ENCODE measurements at regions not wholly inside any gene's neighbourhood (a gene's known extent, or its start where the extent isn't known, plus 50 kb on each side); places are given as distances from the start of the nearest gene placed in this dataset.

DNA sequence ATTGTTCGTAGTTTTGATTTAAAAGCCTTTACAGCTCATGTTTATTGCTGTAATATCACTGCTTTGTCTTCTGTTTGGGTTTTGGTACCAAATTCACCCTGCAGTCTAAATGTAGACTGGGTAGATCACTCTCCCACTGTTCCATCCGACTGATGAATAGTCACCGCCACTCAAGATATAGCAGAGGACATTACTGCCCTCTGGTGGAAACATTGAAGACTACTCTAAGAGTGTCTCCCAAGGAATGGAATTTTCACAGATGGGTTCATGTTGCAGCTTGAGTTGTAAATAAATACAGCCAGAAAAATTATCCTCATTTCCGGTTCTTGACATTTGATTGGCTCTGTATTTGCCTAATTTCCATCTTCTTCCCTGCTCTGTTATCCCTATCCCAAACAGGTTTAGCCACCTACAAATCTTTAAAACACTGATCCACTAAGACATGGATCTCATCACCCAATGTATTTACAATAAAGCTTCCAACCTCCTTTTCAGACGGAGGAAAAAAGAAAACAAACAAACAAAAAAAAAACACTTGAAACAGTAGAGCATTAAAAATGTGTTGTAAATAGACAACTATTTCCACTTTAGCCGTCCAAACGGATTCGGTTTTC, 198.3 kb upstream of the CPNE8 start:
- no peaks in the 10 kb centered on the region for H3K27me3 ChIP-seq (ENCODE audit: control insufficient read depth in 3 of 3, insufficient read depth in 3 of 3, low read length in 2 of 3)
- peaks cover 0 to 2% (median 0%) of the 10 kb centered on the region in 5 donors for H3K4me1 ChIP-seq (ENCODE audit: control insufficient read depth in 5 of 5, insufficient read depth in 5 of 5, low read length in 5 of 5)
- TF ChIP-seq, protein P1, sequence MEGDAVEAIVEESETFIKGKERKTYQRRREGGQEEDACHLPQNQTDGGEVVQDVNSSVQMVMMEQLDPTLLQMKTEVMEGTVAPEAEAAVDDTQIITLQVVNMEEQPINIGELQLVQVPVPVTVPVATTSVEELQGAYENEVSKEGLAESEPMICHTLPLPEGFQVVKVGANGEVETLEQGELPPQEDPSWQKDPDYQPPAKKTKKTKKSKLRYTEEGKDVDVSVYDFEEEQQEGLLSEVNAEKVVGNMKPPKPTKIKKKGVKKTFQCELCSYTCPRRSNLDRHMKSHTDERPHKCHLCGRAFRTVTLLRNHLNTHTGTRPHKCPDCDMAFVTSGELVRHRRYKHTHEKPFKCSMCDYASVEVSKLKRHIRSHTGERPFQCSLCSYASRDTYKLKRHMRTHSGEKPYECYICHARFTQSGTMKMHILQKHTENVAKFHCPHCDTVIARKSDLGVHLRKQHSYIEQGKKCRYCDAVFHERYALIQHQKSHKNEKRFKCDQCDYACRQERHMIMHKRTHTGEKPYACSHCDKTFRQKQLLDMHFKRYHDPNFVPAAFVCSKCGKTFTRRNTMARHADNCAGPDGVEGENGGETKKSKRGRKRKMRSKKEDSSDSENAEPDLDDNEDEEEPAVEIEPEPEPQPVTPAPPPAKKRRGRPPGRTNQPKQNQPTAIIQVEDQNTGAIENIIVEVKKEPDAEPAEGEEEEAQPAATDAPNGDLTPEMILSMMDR (IDR thresholded peaks at IDR 0.05; ENCODE audit: control extremely low read depth, extremely low read depth), result peak; percentile 69
- ATAC-seq (ENCODE audit: insufficient read depth, low FRiP score), result peak; percentile 88
- no peak overlapping the region for H3K27ac ChIP-seq (ENCODE audit: low read depth in 1 of 2, low read length in 1 of 2)
- peak; percentile 13 to 65 (median 52) for DNase-seq
- H3K9ac ChIP-seq (ENCODE audit: insufficient read depth in 1 of 2, low read length in 2 of 2), result no peak overlapping the region
- no peaks in the 10 kb centered on the region for H3K36me3 ChIP-seq (ENCODE audit: control insufficient read depth in 4 of 4, insufficient read depth in 4 of 4, low read length in 4 of 4)
- WGBS, 2 donors, result 30 to 47% methylated on average over 8 of the region's 8 CpGs
- H3K4me3 ChIP-seq, result no peak overlapping the region
- no peaks in the 10 kb centered on the region for H3K9me3 ChIP-seq (ENCODE audit: control insufficient read depth in 4 of 4, insufficient read depth in 3 of 4, low read length in 3 of 4)

DNA sequence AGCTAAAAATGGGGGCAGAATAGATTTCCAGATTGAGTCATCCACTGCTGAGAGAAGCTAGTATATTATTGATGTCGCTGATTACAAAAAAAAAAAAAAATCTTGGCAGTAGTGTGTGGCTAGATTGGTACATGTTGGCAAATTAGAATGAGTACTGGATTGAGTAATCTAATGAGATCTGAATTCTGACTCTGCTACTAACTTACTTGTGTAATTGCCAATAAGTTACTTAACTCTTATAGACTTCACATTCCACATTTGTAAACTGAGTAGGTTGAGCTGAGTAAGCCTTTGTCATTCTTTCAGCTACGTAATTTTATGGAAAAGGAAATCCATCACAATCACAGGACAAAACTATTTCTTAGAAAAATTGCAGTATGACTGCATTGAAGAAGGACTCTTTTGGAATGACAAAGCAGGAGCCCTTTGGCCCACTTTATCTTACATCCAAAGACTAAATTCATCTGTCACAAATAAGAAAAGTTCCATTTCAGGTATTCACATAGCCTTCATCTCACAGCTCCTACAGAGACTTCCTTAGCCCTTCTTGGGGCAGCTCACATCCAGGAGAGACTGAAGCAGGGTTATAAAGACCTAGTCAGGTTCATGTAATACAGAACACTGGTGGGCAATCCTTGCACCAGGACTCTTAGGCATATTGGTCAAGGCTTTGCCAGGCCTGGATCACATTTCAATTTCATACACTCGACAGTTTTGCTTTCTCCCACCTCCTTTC, 197.3 kb upstream of the CPNE8 start:
- Histone ChIP-seq H3K27me3 (ENCODE audit: control insufficient read depth in 3 of 3, insufficient read depth in 3 of 3, low read length in 2 of 3) (no peaks in the 10 kb centered on the region), H3K4me3 (no peak overlapping the region), H3K27ac (ENCODE audit: low read depth in 1 of 2, low read length in 1 of 2) (no peak overlapping the region), H3K9me3 (ENCODE audit: control insufficient read depth in 4 of 4, insufficient read depth in 3 of 4, low read length in 3 of 4) (no peaks in the 10 kb centered on the region), H3K36me3 (ENCODE audit: control insufficient read depth in 4 of 4, insufficient read depth in 4 of 4, low read length in 4 of 4) (no peaks in the 10 kb centered on the region), H3K4me1 (ENCODE audit: control insufficient read depth in 5 of 5, insufficient read depth in 5 of 5, low read length in 5 of 5) (peaks cover 0 to 2% (median 0%) of the 10 kb centered on the region in 5 donors), H3K9ac (ENCODE audit: insufficient read depth in 1 of 2, low read length in 2 of 2) (no peak overlapping the region)
- TF ChIP-seq, protein P1 (IDR thresholded peaks at IDR 0.05; ENCODE audit: control extremely low read depth, extremely low read depth), result no peak
- DNase-seq (no peak), ATAC-seq (ENCODE audit: insufficient read depth, low FRiP score) (peak; percentile 56)
- 73 to 82% methylated on average over 3 of the region's 3 CpGs for WGBS, 2 donors

DNA sequence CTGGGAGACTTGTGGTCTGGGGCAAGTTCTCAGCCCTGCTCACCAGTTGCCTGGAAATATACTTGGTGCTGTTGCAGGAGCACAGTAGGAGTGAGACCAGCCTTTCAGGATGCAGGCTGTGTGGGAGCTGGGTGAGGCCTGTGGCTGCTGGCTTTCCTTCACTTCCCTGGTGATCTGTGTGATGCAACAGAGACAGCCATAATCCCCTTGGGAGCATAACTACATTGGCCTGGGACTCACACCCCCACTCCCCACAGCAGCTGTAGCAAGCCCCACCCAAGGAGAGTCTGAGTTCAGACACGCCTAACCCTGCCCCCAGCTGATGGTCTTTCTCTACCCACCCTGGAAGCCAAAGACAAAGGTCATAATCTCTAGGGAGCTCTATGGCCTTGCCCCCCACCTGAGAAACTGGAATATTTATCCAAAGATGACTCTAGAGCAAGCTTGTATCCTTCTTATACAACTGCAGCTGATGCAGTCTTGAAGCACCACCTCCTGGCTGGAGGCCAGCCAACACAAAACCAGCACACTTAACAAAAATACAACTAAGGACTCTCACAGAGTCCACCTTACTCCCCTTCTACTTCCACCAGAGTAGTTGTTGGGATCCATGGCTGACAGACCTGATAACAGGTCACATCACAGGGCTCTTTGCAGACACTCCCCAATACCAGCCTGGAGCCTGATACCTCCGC, 190.4 kb upstream of the CPNE8 start:
- TF ChIP-seq, protein P1 (IDR thresholded peaks at IDR 0.05; ENCODE audit: control extremely low read depth, extremely low read depth), result no peak
- DNase-seq, result peak in 1 of 3 donors; percentile 2

More for the DNA sequence above, 190.4 kb upstream of the CPNE8 start:
- H3K27ac ChIP-seq (ENCODE audit: low read depth in 1 of 2, low read length in 1 of 2), result no peak overlapping the region
- H3K9me3 ChIP-seq (ENCODE audit: control insufficient read depth in 4 of 4, insufficient read depth in 3 of 4, low read length in 3 of 4), result no peaks in the 10 kb centered on the region
- H3K36me3 ChIP-seq (ENCODE audit: control insufficient read depth in 4 of 4, insufficient read depth in 4 of 4, low read length in 4 of 4), result no peaks in the 10 kb centered on the region
- no peaks in the 10 kb centered on the region for H3K27me3 ChIP-seq (ENCODE audit: control insufficient read depth in 3 of 3, insufficient read depth in 3 of 3, low read length in 2 of 3)
- H3K4me1 ChIP-seq (ENCODE audit: control insufficient read depth in 5 of 5, insufficient read depth in 5 of 5, low read length in 5 of 5), result no peaks in the 10 kb centered on the region
- WGBS, 2 donors, result 92 to 93% methylated on average over 2 of the region's 2 CpGs
- H3K9ac ChIP-seq (ENCODE audit: insufficient read depth in 1 of 2, low read length in 2 of 2), result no peak overlapping the region
- ATAC-seq (ENCODE audit: insufficient read depth, low FRiP score), result no peak
- no peak overlapping the region for H3K4me3 ChIP-seq
